K562 (cell line): ENCODE measurements at regions not wholly inside any gene's neighbourhood (a gene's known extent, or its start where the extent isn't known, plus 50 kb on each side); places are given as distances from the start of the nearest gene placed in this dataset.

ENCODE experiments used
- ATAC-seq: fragments of 200-7000 bp; cut with Tn5 transposase; 3 replicates; pipeline ENCODE4 v1.9.1; 2020; ENCODE audit warnings: moderate library complexity
- BruUV-seq: library from RNA; stranded (reverse); fragments of 400-500 nt; replicated peaks from 2 replicates; lab custom pipeline; 2021; lab: Mats Ljungman, UMichigan
- CTCF ChIA-PET: fragments of 300-600 bp; formaldehyde crosslinking; extraction: SDS; loops from one replicate; lab custom pipeline; 2021; ENCODE audit warnings: low intra/inter-chr PET ratio; lab: Yijun Ruan, JAX
- POLR2A ChIA-PET: fragments of 300-600, 350-650 bp; sonication (Branson Sonifier 250); formaldehyde crosslinking; extraction: SDS; loops from one replicate; lab custom pipeline; 2021; ENCODE audit warnings: antibody characterized with exemption, inconsistent platforms; lab: Yijun Ruan, JAX
- DNase-seq, 4 experiments: peaks; one replicate each; pipeline versions ENCODE4 v3.0.0 to v3.0.0-alpha.2; 2011 to 2018; ENCODE audit warnings: low spot score in 3 of 4, mixed read lengths in 3 of 4; ENCODE audit errors: extremely low read depth in 1 of 4
- FAIRE-seq: peaks from 2 replicates; lab custom pipeline; 2011; peaks lifted over from hg19 to GRCh38; lab: Jason Lieb, UNC
- H2AFZ ChIP-seq: 2 replicates; pipeline ENCODE4 v1.6.0; 2011; ENCODE audit warnings: low read depth, low read length, control low read depth, inconsistent platforms
- H3K27ac ChIP-seq: fragments of 200-600 bp; 3 replicates; pipeline ENCODE4 v1.8.0; 2011; ENCODE audit warnings: low read depth, mild to moderate bottlenecking, control low read depth, inconsistent platforms, low read length, moderate library complexity, mixed read lengths; ENCODE audit errors: extremely low read depth
- H3K27me3 ChIP-seq, 2 experiments: fragments of 300-600 bp in 1 of 2; 2 replicates in 1 of 2; 3 replicates in 1 of 2; pipeline versions ENCODE4 v1.6.0 to v1.8.0; 2011; ENCODE audit warnings: inconsistent platforms in 2 of 2, low read length in 2 of 2, mild to moderate bottlenecking in 1 of 2, mixed read lengths in 1 of 2, moderate library complexity in 1 of 2; ENCODE audit not compliant: control insufficient read depth in 2 of 2, insufficient read depth in 2 of 2
- H3K36me3 ChIP-seq: fragments of 300-600 bp; 3 replicates; pipeline ENCODE4 v1.8.0; 2011; ENCODE audit warnings: mild to moderate bottlenecking, low read length, inconsistent platforms; ENCODE audit not compliant: control insufficient read depth, insufficient read depth
- H3K4me1 ChIP-seq, 2 experiments: fragments of 200-600 bp in 1 of 2; replicated peaks in 1 of 2; 2 replicates in 1 of 2; 3 replicates in 1 of 2; pipeline versions ENCODE4 v1.5.1 to v1.8.0; 2011; ENCODE audit warnings: inconsistent platforms in 2 of 2, low read length in 2 of 2, mild to moderate bottlenecking in 1 of 2, mixed read lengths in 1 of 2, moderate library complexity in 1 of 2; ENCODE audit not compliant: control insufficient read depth in 2 of 2, insufficient read depth in 2 of 2
- H3K4me2 ChIP-seq: 2 replicates; pipeline ENCODE4 v1.6.1; 2011; ENCODE audit warnings: low read length, control low read depth, inconsistent platforms, mixed read lengths; ENCODE audit not compliant: insufficient read depth
- H3K4me3 ChIP-seq: fragments of 200-600 bp; sonication (generic), shearing (Covaris generic); 2 replicates; pipeline ENCODE4 v1.5.1; 2016; ENCODE audit warnings: control low read depth, inconsistent platforms
- H3K79me2 ChIP-seq: fragments of 200-600 bp; 3 replicates; pipeline ENCODE4 v1.8.0; 2011; ENCODE audit warnings: low read length, inconsistent platforms; ENCODE audit not compliant: control insufficient read depth, insufficient read depth
- H3K9ac ChIP-seq, 2 experiments: 2 replicates each; pipeline versions ENCODE4 v1.6.0 to v1.6.1; 2011; ENCODE audit warnings: low read depth in 2 of 2, low read length in 2 of 2, control low read depth in 1 of 2, inconsistent platforms in 1 of 2, mild to moderate bottlenecking in 1 of 2, mixed read lengths in 1 of 2; ENCODE audit not compliant: insufficient read depth in 1 of 2
- H3K9me1 ChIP-seq: one replicate; pipeline ENCODE4 v1.6.0; 2011; ENCODE audit warnings: inconsistent platforms, mild to moderate bottlenecking, low read length, moderate library complexity; ENCODE audit not compliant: control insufficient read depth, insufficient read depth
- H3K9me3 ChIP-seq: replicated peaks from 2 replicates; pipeline ENCODE4 v1.5.1; 2011; ENCODE audit warnings: low read depth, low read length, inconsistent platforms; ENCODE audit not compliant: control insufficient read depth, insufficient read depth
- H4K20me1 ChIP-seq: replicated peaks from 2 replicates; pipeline ENCODE4 v1.6.1; 2011; ENCODE audit warnings: low read length, inconsistent platforms, mixed read lengths; ENCODE audit not compliant: control insufficient read depth, insufficient read depth
- HNRNPK ChIP-seq: fragments of 200-400 bp; formaldehyde crosslinking; IDR thresholded peaks from one replicate; pipeline ENCODE4 v1.6.1; 2018; ENCODE audit warnings: mild to moderate bottlenecking, low read depth, low read length; ENCODE audit not compliant: poor library complexity, severe bottlenecking
- JUND ChIP-seq, 2 experiments: IDR thresholded peaks; 2 replicates in 1 of 2; 3 replicates in 1 of 2; pipeline ENCODE4 v1.6.1; 2011; ENCODE audit warnings: borderline replicate concordance in 2 of 2, low read depth in 2 of 2, low read length in 2 of 2, improper control_type of control experiment in 1 of 2, missing biosample characterization in 1 of 2, missing genetic modification characterization in 1 of 2, missing genetic modification reagents in 1 of 2
- MTA1 ChIP-seq: fragments of 450-650 bp; IDR thresholded peaks from 2 replicates; pipeline ENCODE4 v1.6.1; 2017; ENCODE audit warnings: borderline replicate concordance
- RB1 ChIP-seq: fragments of 450-650 bp; IDR thresholded peaks from 2 replicates; pipeline ENCODE4 v1.6.1; 2017; ENCODE audit warnings: low read depth, mild to moderate bottlenecking
- RBBP5 ChIP-seq: fragments of 200-600 bp; sonication (generic); IDR thresholded peaks from 2 replicates; pipeline ENCODE4 v1.6.1; 2012; ENCODE audit warnings: borderline replicate concordance, mild to moderate bottlenecking, low read length, control low read depth, inconsistent platforms; ENCODE audit not compliant: insufficient read depth, poor library complexity, severe bottlenecking
- ZBED1 ChIP-seq: IDR thresholded peaks from 2 replicates; pipeline ENCODE4 v1.6.1; 2014
- WGBS: fragments of 100-300 bp; shearing (Covaris generic); methylation state at CpG from one replicate; pipeline ENCODE4 v1.1.6; 2016; ENCODE audit warnings: low coverage, mixed read lengths; ENCODE audit not compliant: insufficient coverage; ENCODE audit errors: missing lambda C conversion rate; 5-methylcytosine and 5-hydroxymethylcytosine counted together
- in situ Hi-C: fragments of 300-500 bp; cut with MboI; formaldehyde crosslinking; loops from 4 replicates; pipeline ENCODE4 v1.15.0; 2018; ENCODE audit warnings: inconsistent platforms, mixed read lengths
- intact Hi-C: fragments of 100-400 bp; cut with micrococcal nuclease; formaldehyde crosslinking; loops from 2 replicates; pipeline ENCODE4 v1.14.2; 2022
- TF ChIP-seq, protein P1 (sequence below): fragments of 250-450 bp; sonication (Bioruptor Pico); IDR thresholded peaks from 2 replicates; pipeline ENCODE4 v1.8.0; 2022; ENCODE audit warnings: moderate library complexity, mild to moderate bottlenecking, inconsistent platforms
- TF ChIP-seq, protein P2 (sequence below): fragments of 450-650 bp; formaldehyde crosslinking; IDR thresholded peaks from 2 replicates; pipeline ENCODE4 v1.4.0; 2022; ENCODE audit warnings: missing genetic modification characterization
- TF ChIP-seq, protein P3 (sequence below): fragments of 200-800 bp; sonication (Bioruptor generic); IDR thresholded peaks from 2 replicates; pipeline ENCODE4 v1.6.1; 2017; ENCODE audit warnings: missing genetic modification characterization, missing compliant biosample characterization
- TF ChIP-seq, protein P4 (sequence below): fragments of 250-450 bp; sonication (Bioruptor Pico); IDR thresholded peaks from 2 replicates; pipeline ENCODE4 v1.8.0; 2021; ENCODE audit warnings: borderline replicate concordance, mild to moderate bottlenecking, moderate library complexity; ENCODE audit not compliant: poor library complexity, severe bottlenecking
- TF ChIP-seq, protein P5 (sequence below): fragments of 450-650 bp; IDR thresholded peaks from 2 replicates; pipeline ENCODE4 v1.6.1; 2018; ENCODE audit warnings: mild to moderate bottlenecking, low read depth; ENCODE audit not compliant: partially characterized antibody
- TF ChIP-seq, protein P6 (sequence below): sonication (generic); formaldehyde crosslinking; IDR thresholded peaks from 2 replicates; pipeline ENCODE4 v1.8.0; 2022; ENCODE audit warnings: mild to moderate bottlenecking, low read depth, missing genetic modification reagents

DNA sequence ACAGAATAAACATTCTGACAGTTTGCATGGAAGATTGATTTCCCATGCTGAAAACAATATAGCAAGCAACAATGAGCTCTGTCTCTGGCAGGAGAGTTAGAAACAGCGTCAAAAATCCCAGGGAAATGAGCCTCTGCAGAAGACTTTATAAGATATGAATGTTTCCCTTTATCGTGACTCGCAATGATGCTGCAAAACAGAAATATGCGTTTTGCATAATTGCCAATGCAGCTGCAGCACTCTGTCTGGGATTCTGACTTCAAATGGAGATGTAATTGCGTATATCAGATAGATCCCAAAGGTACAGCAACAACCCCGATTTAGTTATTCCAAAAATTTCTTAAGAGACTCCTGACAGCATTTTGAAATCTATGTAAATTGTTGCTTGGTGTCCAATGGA, 702.4 kb upstream of the EPHA5 start:
- BruUV-seq, result no TSS peak
- H3K27ac ChIP-seq, result no peak overlapping the region
- no peak for ATAC-seq
- H3K4me3 ChIP-seq, result no peak overlapping the region
- no peaks in the 10 kb centered on the region for H3K27me3 ChIP-seq
- no peaks in the 10 kb centered on the region for H3K79me2 ChIP-seq
- no peaks in the 10 kb centered on the region for H3K9me1 ChIP-seq
- no peak overlapping the region for H2AFZ ChIP-seq
- H4K20me1 ChIP-seq, result no peaks in the 10 kb centered on the region
- CTCF ChIA-PET, result no interaction called here
- intact Hi-C loops (no loop called here), in situ Hi-C loops (no loop called here)
- no peak overlapping the region for H3K9ac ChIP-seq
- no peak for DNase-seq
- no peak for FAIRE-seq
- no peak overlapping the region for H3K4me2 ChIP-seq
- 0% methylated on average over 6 of the region's 6 CpGs for WGBS
- H3K4me1 ChIP-seq, result no peaks in the 10 kb centered on the region
- H3K9me3 ChIP-seq, result no peaks in the 10 kb centered on the region
- POLR2A ChIA-PET, result no interaction called here
- no peaks in the 10 kb centered on the region for H3K36me3 ChIP-seq
- TF ChIP-seq RB1, result no peak
- TF ChIP-seq, protein P1, sequence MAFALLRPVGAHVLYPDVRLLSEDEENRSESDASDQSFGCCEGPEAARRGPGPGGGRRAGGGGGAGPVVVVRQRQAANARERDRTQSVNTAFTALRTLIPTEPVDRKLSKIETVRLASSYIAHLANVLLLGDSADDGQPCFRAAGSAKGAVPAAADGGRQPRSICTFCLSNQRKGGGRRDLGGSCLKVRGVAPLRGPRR (CRISPR knock-in tag), result no peak
- TF ChIP-seq JUND (IDR thresholded peaks at IDR 0.05; ENCODE audit: borderline replicate concordance, low read depth, low read length), result no peak
- no peak for TF ChIP-seq JUND (tag; IDR thresholded peaks at IDR 0.05; ENCODE audit: borderline replicate concordance, low read depth, low read length)
- TF ChIP-seq, protein P2, sequence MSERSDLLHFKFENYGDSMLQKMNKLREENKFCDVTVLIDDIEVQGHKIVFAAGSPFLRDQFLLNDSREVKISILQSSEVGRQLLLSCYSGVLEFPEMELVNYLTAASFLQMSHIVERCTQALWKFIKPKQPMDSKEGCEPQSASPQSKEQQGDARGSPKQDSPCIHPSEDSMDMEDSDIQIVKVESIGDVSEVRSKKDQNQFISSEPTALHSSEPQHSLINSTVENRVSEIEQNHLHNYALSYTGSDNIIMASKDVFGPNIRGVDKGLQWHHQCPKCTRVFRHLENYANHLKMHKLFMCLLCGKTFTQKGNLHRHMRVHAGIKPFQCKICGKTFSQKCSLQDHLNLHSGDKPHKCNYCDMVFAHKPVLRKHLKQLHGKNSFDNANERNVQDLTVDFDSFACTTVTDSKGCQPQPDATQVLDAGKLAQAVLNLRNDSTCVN, result no peak
- TF ChIP-seq, protein P3, sequence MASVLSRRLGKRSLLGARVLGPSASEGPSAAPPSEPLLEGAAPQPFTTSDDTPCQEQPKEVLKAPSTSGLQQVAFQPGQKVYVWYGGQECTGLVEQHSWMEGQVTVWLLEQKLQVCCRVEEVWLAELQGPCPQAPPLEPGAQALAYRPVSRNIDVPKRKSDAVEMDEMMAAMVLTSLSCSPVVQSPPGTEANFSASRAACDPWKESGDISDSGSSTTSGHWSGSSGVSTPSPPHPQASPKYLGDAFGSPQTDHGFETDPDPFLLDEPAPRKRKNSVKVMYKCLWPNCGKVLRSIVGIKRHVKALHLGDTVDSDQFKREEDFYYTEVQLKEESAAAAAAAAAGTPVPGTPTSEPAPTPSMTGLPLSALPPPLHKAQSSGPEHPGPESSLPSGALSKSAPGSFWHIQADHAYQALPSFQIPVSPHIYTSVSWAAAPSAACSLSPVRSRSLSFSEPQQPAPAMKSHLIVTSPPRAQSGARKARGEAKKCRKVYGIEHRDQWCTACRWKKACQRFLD, result no peak
- no peak for TF ChIP-seq HNRNPK
- TF ChIP-seq, protein P4, sequence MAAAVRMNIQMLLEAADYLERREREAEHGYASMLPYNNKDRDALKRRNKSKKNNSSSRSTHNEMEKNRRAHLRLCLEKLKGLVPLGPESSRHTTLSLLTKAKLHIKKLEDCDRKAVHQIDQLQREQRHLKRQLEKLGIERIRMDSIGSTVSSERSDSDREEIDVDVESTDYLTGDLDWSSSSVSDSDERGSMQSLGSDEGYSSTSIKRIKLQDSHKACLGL, result no peak
- TF ChIP-seq MTA1, result no peak
- TF ChIP-seq, protein P5, sequence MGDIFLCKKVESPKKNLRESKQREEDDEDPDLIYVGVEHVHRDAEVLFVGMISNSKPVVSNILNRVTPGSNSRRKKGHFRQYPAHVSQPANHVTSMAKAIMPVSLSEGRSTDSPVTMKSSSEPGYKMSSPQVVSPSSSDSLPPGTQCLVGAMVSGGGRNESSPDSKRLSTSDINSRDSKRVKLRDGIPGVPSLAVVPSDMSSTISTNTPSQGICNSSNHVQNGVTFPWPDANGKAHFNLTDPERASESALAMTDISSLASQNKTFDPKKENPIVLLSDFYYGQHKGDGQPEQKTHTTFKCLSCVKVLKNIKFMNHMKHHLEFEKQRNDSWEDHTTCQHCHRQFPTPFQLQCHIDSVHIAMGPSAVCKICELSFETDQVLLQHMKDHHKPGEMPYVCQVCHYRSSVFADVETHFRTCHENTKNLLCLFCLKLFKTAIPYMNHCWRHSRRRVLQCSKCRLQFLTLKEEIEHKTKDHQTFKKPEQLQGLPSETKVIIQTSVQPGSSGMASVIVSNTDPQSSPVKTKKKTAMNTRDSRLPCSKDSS, result no peak
- TF ChIP-seq, protein P6, sequence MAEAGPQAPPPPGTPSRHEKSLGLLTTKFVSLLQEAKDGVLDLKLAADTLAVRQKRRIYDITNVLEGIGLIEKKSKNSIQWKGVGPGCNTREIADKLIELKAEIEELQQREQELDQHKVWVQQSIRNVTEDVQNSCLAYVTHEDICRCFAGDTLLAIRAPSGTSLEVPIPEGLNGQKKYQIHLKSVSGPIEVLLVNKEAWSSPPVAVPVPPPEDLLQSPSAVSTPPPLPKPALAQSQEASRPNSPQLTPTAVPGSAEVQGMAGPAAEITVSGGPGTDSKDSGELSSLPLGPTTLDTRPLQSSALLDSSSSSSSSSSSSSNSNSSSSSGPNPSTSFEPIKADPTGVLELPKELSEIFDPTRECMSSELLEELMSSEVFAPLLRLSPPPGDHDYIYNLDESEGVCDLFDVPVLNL (CRISPR knock-in tag), result no peak
- TF ChIP-seq RBBP5, result no peak
- no peak for TF ChIP-seq ZBED1
